Stimulated activated CD8-positive, alpha-beta memory T cell treated with anti-CD3 and anti-CD28 coated beads, Interleukin-12 subunit alpha, Interleukin-12 subunit beta, amount 100 ng/mL, for 24 hours (primary cell): ENCODE measurements at regions not wholly inside any gene's neighbourhood (a gene's known extent, or its start where the extent isn't known, plus 50 kb on each side); places are given as distances from the start of the nearest gene placed in this dataset.

Experiments
- DNase-seq: peaks from one replicate; pipeline ENCODE4 v3.0.0-alpha.2; 2020; ENCODE audit errors: extremely low read depth

DNA sequence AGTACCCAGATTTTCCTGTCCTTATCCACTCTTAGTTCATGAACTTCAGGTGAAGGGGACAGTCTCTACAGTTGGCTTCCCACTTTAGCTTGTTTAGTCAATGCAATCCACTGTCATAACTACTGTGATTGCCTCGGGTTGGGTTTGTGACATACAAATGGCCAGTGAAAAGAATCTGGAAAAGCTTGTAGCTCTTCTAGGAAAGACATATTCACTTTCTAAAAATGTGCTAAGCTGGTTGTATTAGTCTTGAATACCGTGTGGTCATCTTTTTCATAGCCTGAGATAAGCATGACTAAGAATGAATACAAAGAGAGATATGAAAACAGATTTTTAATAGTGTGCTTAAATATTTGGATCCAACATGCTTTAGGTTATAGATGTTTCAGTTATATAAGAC is 1443.5 kb upstream of the IGFBP7 start:
- DNase-seq = no peak

DNA sequence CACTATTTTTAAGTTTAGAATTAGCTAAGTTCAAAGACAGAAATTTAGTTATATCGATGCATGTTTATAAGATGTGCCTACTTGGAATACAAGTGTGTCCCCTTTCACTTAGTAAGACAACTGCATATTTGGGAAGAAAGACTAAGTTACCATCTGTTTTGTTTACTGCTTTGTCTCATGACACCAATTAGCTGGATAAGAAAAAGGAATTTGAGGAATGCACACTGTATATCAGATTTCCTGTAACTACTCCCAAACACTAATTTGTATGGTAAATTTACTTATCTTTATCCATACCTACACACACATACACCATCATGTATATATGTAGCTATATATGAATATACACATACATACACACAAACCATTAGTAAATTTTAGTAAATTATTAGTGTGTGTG is 1442.8 kb upstream of the IGFBP7 start:
- no peak for DNase-seq

DNA sequence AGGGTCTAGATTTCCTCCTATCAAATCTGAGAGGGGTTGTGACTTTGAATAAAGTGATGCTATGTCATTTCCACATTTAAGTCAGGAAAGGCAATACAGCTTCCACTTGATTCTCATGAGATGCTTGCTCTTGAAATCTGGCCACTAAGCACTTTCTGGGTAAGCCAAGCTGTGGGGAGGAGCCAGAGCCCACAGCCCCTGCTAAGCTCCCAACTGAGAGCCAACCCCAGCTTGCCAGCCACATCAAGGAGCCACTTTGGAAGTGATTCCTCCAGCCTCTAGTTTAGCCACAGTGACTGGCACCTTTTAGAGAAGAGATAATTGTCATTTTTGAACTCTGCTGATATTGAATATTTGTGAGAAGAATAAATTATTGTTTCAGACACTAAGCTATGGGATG is 1441.5 kb upstream of the IGFBP7 start:
- no peak for DNase-seq

DNA sequence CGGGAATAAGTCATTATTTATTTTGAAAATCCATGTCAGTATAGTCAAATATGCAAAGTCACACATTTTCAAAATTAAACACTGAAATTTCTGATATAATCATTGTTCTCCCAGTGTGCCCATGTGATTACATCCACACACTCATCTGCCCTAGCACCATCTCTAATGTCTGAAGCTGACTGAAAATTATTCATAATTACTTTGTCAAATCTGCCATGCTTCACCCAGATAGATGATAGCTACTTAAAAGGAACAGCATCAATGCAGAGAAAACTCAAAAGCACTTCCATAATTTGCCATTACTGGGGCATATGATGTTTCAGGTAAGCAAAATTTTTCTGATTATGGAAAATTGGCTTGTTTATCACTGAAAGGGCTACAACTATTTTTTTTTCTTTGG is 1433.3 kb upstream of the IGFBP7 start:
- DNase-seq = no peak

DNA sequence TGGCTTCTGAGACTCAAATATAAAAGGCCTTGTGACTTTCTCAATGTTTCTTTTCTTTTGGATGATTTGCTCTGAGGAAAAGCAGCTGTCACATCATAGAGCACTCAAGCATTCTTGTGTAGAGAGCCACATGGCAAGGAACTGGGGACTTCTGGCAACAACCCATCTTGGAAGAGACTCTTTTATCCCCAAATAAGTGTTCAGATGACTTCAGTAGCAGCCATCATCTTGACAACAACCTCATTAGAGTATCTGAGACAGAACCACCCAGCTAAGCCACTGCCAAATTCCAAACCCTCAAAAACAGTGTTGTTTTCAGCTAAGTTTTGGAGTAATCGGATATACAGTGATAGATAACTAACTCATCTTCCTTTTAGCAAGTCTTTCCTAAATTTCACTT is 1431.7 kb upstream of the IGFBP7 start:
- no peak for DNase-seq

DNA sequence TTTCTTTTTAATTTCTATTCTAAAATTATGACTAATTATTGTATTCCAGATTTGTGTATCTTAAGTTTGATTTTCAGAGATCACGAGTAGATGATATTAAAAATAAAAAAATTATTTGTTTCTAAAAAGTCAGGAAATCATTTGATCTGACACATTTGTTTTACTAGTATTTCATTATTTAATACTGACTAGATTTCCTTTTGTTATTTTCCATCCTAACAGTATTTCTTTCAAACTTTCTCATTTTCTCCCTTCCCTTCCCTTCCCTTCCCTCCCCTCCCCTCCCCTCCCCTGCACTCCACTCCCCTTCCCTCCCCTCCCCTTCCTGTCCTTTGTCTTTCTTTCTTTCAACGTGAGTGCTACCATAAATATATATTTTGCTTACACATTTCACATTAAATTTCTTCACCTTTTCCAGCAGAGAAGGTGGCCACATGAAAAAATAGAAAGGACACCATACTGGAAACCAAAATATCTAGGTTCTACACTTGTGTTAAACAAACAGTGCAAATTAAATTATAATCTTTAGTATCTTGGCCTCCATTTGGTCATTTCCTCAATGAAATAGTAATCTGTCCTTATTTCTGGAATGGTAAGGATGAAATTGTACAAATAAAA is 1412.7 kb upstream of the IGFBP7 start:
- no peak for DNase-seq

DNA sequence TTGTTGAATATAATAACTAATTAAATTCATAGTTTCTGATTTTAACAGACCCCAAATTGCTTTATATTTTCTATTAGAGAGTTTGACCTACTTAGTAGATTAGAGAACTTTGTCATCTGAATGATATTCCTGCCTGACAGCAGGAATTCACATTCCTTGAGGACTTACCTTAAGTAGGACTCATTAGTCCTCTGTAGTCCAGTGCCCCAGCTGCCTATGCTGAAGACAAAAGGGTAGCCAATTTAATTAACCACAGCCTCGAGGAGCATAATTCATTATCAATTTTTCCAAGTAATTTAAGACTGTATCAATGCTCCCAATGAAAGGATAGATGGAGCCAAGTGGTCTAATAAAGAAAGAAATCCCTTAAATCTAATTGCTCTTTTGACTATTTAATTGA is 1405.0 kb upstream of the IGFBP7 start:
- DNase-seq = no peak

DNA sequence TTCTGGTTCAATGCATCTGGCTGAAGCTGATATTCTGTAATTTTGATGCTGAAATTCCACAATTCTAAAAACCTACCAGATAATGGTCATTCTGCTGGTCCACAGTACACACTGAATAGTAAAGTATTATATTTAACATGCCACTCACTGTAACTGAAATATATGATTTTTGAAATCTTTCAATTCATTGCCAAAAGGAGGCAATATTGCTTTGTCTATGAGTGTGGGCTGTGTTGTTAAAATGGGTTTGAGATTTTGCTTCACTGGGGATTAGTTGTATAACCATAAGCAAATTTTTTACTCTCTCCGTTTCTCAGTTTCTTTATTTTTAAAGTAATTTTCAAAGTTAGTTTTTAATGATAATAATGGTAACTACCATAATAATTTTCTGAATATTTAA is 1404.1 kb upstream of the IGFBP7 start:
- no peak for DNase-seq

DNA sequence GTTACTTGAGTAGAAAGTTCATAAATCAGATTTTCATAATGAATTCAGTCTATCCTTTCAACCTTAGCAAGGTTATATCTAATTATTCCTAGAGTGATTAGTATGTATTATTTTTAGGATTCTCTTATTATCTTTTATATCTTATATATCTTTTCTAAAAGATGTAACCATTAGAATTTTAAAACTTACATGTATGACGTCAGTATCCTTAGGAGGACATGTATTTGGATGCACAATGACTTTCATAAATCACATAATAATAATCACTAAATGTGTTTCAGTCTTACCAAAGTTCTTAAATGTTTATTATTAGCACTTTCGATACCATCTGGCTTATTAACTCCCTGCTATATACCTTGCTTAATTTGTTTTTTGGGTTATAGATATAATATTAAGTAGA is 1400.5 kb upstream of the IGFBP7 start:
- no peak for DNase-seq

DNA sequence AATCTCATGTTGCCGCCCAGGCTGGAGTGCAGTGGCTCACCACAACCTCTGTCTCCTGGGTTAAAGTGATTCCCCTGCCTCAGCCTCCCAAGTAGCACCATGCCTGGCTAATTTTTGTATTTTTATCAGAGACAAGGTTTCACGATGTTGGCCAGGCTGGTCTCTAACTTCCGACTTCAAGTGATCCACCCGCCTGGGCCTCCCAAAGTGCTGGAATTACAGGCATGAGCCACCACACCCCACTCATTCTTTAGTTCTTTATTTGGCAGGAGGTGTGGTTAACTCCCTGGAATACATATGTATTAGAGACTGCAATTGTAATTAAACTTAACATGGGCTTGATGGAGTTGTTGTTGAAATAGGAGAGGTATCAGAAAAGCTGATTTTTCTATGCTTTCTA is 1396.9 kb upstream of the IGFBP7 start:
- no peak for DNase-seq

DNA sequence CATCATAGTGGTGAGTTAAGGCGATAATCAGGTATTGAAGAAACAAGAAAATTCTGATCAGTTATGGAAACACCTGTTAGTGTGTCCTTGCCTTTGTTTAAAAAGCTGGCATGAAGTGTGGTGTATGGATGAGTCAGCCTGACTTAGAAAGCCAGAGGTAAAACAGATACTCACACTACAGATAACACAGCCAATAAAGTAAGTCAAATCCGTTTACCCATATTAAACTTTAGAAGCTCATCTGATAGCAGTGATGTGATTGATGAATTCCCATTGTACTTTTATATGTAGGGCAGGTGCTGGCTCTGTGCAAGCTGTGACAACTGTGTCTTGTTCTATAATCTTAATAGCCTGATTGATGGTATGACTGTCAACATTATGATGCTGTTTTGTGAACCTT is 1392.7 kb upstream of the IGFBP7 start:
- no peak for DNase-seq

DNA sequence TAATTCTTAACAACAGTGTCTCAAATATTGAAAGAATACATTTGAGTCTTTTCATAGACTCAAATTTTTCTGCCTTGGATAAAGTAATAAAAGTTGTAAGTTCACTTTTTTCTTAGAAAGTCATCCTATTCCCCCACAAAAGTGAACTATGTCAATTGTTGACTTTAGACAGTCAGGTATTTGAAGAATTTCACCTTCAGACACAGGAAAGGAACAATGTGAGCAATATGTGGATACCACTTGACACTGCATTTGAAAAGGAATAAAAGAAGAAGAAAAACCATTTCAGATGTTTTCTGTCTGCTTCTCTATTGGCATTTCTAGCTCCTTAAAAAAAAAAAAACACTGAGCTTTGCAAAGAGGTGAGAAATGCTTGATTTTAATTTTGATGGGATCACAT is 1389.0 kb upstream of the IGFBP7 start:
- no peak for DNase-seq

DNA sequence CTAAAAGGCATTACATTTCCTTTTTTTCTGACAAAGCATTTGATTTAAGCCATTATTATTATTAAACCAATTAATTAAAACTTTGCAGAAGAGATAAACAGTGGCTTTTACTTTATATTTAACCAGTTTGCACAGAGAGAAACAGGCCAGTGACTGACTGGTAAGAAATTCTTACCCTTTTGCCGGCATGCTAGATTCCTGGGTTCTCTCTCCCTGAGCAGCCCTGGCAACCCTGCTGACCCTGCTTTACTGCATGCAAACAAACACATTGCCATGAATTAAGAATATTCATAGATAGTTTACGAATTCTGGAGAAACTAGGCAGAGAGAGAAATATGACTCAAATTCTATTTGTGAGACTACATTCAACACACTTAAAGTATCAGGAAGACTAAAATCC is 1381.4 kb upstream of the IGFBP7 start:
- DNase-seq = no peak

DNA sequence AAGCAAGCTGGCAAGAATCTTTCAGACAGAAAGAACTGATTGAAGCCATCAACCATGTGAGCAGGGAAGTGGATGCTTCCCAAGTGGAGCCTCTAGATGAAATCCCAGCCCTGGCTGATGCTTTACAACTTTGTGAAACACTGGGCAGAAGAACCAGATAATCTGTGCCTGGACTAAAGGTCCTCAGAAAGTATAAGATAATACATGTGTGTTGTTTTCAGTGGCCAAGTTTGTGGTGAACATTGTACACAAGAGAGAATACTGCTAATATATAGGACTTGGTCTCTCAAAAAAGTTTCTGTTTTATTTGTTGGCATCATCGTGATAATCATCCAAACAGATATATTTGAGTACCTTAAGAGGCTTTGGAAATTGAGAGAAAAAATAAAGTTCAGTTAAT is 1367.8 kb upstream of the IGFBP7 start:
- DNase-seq = no peak

DNA sequence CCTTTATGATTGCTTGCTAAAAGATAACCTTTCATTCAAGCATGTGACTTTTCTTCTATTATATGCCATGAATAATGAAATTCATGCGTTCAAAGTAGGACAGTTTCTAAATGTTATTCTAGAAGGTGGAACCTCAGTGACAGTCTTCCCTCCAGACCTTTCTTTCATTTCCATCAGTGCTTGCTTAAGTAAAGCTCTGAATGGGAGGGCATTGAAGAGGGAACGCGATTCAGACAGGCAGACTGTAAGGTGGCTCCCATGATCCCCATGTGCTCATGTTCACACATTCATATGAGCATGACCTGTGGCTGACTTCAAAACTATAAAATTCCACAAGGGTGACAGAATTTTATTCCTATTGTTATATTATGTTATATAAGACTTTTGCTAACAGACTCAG is 1367.3 kb upstream of the IGFBP7 start:
- DNase-seq = no peak

DNA sequence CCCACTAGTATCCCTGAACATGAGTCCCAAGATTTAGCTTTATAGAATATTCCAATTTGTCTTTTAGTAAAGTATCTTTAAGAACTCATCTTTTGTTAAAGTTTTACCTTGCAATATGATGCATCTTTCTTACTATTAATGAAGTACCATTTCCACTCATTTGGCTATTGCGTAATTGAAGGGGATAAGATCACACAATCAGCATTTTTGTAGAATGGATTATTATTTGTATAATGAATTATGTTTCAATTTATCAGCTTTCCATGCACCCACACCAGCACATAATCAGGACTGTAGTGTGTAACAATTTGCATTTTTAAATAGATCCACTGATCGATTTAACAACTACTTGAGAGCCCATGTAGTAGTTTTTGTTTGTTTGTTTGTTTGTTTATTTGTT is 1364.9 kb upstream of the IGFBP7 start:
- DNase-seq = no peak

DNA sequence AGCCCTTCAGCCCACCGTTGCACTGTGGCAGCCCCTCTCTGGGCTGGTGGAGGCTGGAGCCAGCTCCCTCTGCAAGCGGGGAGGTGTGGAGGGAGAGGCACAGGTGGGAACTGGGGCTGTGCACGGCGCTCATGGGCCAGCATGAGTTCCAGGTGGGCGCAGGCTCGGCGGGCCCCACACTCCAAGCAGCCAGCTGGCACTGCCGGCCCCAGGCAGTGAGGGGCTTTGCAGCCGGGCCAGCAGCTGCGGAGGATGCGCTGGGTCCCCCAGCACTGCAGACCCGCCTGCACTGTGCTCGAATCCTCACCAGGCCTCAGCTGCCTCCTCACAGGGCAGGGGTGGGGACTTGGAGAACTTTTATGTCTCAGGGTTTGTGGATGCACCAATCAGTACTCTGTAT is 1354.8 kb upstream of the IGFBP7 start:
- no peak for DNase-seq

DNA sequence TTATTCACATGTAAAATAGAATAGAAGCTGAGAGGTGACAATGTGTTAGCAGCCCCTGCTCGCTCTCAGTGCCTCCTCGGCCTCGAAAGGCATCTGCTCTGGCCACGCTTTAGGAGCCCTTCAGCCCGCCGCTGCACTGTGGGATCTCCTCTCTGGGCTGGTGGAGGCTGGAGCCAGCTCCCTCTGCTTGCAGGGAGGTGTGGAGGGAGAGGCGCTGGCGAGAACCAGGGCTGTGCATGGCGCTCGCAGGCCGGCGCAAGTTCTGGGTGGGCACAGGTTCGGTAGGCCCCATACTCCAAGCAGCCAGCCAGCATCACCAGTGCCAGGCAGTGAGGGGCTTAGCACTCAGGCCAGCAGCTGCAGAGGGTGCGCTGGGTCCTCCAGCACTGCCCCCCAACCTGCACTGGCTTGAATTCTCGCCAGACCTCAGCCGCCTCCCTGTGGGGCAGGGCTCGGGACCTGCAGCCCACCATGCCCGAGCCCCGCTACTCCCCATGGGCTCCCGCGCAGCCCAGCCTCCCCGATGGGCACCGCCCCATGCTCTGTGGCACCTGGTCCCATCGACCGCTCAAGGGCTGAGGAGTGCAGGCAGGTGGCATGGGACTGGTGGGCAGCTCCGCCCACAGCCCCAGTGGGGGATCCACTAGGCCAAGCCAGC is 1346.7 kb upstream of the IGFBP7 start:
- no peak for DNase-seq

DNA sequence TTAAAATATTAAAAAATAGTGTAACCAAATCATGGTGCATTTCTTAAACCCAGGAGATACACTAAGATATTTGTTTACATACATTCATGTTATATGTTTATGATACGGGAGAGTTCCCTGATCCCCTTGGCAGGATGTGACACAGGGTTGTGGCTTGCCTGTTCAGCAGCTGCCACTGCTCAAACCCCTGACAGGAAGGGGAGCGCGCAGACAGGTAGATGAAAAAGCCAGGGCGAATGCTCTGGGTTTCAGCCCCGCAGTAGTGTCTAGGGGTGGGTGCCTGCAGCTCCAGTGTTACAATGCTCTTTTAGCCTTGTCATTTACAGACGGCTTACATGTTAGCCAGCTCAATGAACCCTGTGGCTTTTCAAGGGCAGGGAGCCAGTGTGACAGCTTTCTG is 1343.8 kb upstream of the IGFBP7 start:
- DNase-seq = no peak

DNA sequence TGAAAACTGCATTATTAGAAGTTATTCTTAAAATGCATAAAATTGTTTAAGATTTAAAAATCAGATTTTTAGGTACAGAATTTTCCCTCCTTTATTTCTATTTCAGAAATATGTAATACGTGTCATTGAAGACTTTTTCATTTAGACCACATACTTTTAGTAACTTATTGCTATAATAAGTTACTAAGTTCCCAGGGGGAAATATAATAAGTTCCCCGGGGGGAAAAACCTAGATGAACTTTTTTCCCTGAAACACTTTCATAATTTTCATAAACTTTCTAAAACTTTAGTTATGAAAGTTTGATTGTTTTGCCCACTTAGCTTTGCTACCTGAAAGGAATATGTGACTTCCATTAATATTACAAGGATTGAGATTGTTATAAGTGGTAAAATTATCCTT is 1341.5 kb upstream of the IGFBP7 start:
- DNase-seq = no peak

DNA sequence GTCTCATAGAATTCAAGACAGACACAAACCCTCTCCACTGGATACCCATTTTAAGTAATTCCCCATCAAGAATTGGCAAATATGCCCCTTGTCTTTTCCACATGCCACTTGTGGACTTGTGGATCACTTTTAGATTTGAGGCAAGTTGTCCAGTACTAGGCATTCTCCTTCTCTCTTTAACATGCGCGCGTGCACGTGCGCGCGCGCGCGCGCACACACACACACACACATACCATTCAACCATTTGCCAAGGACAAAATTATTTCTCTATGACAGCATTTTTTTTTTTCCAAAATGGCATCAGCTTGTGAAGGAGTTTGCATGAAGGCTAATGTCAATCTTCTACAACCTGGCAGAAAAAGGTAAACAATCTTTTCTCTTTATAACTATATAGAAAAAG is 1325.7 kb upstream of the IGFBP7 start:
- DNase-seq = no peak

DNA sequence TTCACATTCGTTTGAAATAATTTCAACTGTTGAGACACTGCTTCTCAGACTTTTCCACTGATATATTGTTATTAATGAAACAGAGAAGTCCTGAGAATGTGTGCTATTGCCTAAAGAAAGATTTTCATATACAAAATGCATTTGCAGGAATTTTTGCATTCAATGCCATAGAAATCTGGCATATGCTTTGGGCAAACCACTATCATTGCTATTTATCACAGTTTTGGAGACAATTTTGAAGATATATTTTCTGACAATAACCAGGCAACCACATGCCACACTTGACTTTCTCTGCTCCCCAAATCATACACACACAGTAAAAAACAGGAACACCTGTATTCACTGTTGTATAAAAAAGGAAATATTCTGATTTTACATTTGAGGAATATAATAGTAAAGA is 1303.7 kb upstream of the IGFBP7 start:
- DNase-seq = no peak

DNA sequence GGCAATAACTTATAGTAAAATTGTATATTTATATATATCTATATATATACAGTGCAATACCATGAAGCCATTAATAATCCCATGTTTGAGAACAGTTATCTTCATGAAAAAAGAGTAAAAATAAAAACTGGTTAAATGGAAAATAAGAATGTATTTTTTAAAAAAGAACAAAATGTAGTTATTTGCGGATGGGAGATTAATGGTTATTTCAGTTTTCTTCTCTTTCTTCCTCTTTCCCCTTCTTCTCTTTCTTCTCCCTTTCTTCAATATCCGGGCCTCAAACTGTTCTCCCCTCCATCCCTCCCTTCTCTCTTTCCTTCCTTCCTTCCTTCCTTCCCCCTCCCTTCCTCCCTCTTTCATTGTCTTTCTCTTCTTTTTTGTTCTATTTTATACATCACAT is 1301.7 kb upstream of the IGFBP7 start:
- no peak for DNase-seq

DNA sequence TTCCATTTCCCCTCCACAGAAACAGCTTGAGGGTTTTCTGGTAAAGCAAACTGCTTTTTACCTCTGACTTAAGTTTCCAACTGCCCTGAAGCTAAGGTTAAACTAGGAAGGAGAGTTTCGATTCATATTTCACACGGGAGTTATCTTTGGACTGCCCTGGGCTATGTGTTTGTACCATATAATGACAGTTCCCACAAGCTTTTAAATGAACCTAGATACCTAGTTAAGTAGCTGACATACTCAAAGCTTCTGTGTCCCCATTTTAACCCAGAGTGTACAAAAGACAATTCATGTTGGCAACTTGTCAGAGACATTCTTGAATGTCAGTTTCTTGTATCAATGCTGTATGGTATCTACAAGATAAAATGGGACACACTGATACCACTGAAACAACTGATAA is 1296.6 kb upstream of the IGFBP7 start:
- DNase-seq = no peak
